HEK293T (cell line): ENCODE measurements at regions not wholly inside any gene's neighbourhood (a gene's known extent, or its start where the extent isn't known, plus 50 kb on each side); places are given as distances from the start of the nearest gene placed in this dataset.

Source experiments
- BHLHE40 ChIP-seq: fragments of 450-650 bp; IDR thresholded peaks from 2 replicates; pipeline ENCODE4 v1.6.1; 2016; ENCODE audit warnings: mild to moderate bottlenecking, moderate library complexity, borderline replicate concordance
- FOXA1 ChIP-seq: fragments of 450-650 bp; IDR thresholded peaks from 2 replicates; pipeline ENCODE4 v1.6.1; 2016; ENCODE audit warnings: mild to moderate bottlenecking
- HDGF ChIP-seq: fragments of 450-650 bp; IDR thresholded peaks from 2 replicates; pipeline ENCODE4 v1.6.1; 2017; ENCODE audit warnings: antibody characterized with exemption, borderline replicate concordance
- L3MBTL2 ChIP-seq: fragments of 450-650 bp; conservative IDR thresholded peaks from 2 replicates; pipeline ENCODE4 v1.6.1; 2016; ENCODE audit warnings: mild to moderate bottlenecking
- SUZ12 ChIP-seq: fragments of 450-650 bp; IDR thresholded peaks from 2 replicates; pipeline ENCODE4 v1.6.1; 2016; ENCODE audit warnings: mild to moderate bottlenecking
- TARDBP ChIP-seq: fragments of 450-650 bp; IDR thresholded peaks from 2 replicates; pipeline ENCODE4 v1.6.1; 2016
- ZNF384 ChIP-seq: fragments of 450-650 bp; IDR thresholded peaks from 2 replicates; pipeline ENCODE4 v1.6.1; 2016

- no peak for TF ChIP-seq FOXA1
- TF ChIP-seq BHLHE40, result no peak
- TF ChIP-seq ZNF384, result no peak
- no peak for TF ChIP-seq TARDBP
- TF ChIP-seq SUZ12, result no peak
- no peak for TF ChIP-seq L3MBTL2
- TF ChIP-seq HDGF, result no peak
Observed at GRCh38 chr20:24816907-24817306, 132.2 kb upstream of the CST7 start.
